ENCODE measurements at regions not wholly inside any gene's neighbourhood (a gene's known extent, or its start where the extent isn't known, plus 50 kb on each side); places are given as distances from the start of the nearest gene placed in this dataset.

GRCh38 chr6:141351721-141352120 is 781.0 kb upstream of the GJE1 start:
- no peak for DNase-seq (ENCODE audit: extremely low read depth in 1 of 4, low spot score in 3 of 4)
- Histone ChIP-seq H3K9me3 (replicated peaks; ENCODE audit: control insufficient read depth, insufficient read depth, low read depth, low read length) (no peaks in the 10 kb centered on the region), H4K20me1 (replicated peaks; ENCODE audit: control insufficient read depth, insufficient read depth, low read length) (no peaks in the 10 kb centered on the region), H2AFZ (ENCODE audit: low read depth, low read length) (no peak overlapping the region), H3K4me3 (no peak overlapping the region), H3K27ac (ENCODE audit: extremely low read depth, low read depth, low read length) (no peak overlapping the region), H3K79me2 (ENCODE audit: control insufficient read depth, insufficient read depth, low read length) (no peaks in the 10 kb centered on the region), H3K36me3 (ENCODE audit: control insufficient read depth, insufficient read depth, low read length) (no peaks in the 10 kb centered on the region), H3K4me1 (replicated peaks in 1 of 2; ENCODE audit: control insufficient read depth in 2 of 2, insufficient read depth in 2 of 2, low read length in 2 of 2) (no peaks in the 10 kb centered on the region), H3K9me1 (ENCODE audit: control insufficient read depth, insufficient read depth, low read length) (no peaks in the 10 kb centered on the region), H3K27me3 (ENCODE audit: control insufficient read depth in 2 of 2, insufficient read depth in 2 of 2, low read length in 2 of 2) (no peaks in the 10 kb centered on the region), H3K4me2 (ENCODE audit: insufficient read depth, low read length) (no peak overlapping the region), H3K9ac (ENCODE audit: insufficient read depth in 1 of 2, low read depth in 2 of 2, low read length in 2 of 2) (no peak overlapping the region)
- WGBS (ENCODE audit: insufficient coverage, low coverage, missing lambda C conversion rate) = 0% methylated on average over 1 of the region's 1 CpG
- ChIA-PET POLR2A (no interaction called here), CTCF (ENCODE audit: low intra/inter-chr PET ratio) (no interaction called here)
- intact Hi-C loops (cut with micrococcal nuclease) (no loop called here), in situ Hi-C loops (cut with MboI) (no loop called here)
- BruUV-seq (replicated peaks) = no TSS peak
- FAIRE-seq = no peak
- TF ChIP-seq ZNF696 (CRISPR knock-in tag; conservative IDR thresholded peaks at IDR 0.05) = no peak
- TF ChIP-seq HSF4 (CRISPR knock-in tag; IDR thresholded peaks at IDR 0.05; ENCODE audit: borderline replicate concordance) = no peak
- no peak for TF ChIP-seq E2F5 (CRISPR knock-in tag; IDR thresholded peaks at IDR 0.05)
- no peak for TF ChIP-seq EGR1 (conservative IDR thresholded peaks at IDR 0.05)
- no peak for TF ChIP-seq SIX5 (IDR thresholded peaks at IDR 0.05; ENCODE audit: borderline replicate concordance in 1 of 2, insufficient read depth in 1 of 2, low read depth in 1 of 2, low read length in 2 of 2)
- TF ChIP-seq BRCA1 (IDR thresholded peaks at IDR 0.05) = no peak
- TF ChIP-seq BRCA1 (CRISPR knock-in tag; IDR thresholded peaks at IDR 0.05) = no peak
- no peak for TF ChIP-seq TBL1XR1 (IDR thresholded peaks at IDR 0.05; ENCODE audit: low read length in 2 of 2)
- TF ChIP-seq ELK1 (CRISPR knock-in tag; IDR thresholded peaks at IDR 0.05) = no peak
- TF ChIP-seq MEF2A (IDR thresholded peaks at IDR 0.05; ENCODE audit: control insufficient read depth, low read depth, low read length) = no peak
- no peak for TF ChIP-seq ZNF511 (CRISPR knock-in tag; IDR thresholded peaks at IDR 0.05)
- no peak for TF ChIP-seq SAFB (IDR thresholded peaks at IDR 0.05; ENCODE audit: borderline replicate concordance, low read depth, low read length)
- TF ChIP-seq SRSF9 (IDR thresholded peaks at IDR 0.05; ENCODE audit: borderline replicate concordance, low read depth, low read length) = no peak
- no peak for TF ChIP-seq ZNF263 (CRISPR knock-in tag; IDR thresholded peaks at IDR 0.05; ENCODE audit: borderline replicate concordance)
- TF ChIP-seq E2F4 (CRISPR knock-in tag; IDR thresholded peaks at IDR 0.05; ENCODE audit: low read depth) = no peak
- no peak for TF ChIP-seq EHMT2 (IDR thresholded peaks at IDR 0.05)
- ATAC-seq = no peak

Measured in K562 (cell line).